DND-41 (cell line): ENCODE measurements at regions not wholly inside any gene's neighbourhood (a gene's known extent, or its start where the extent isn't known, plus 50 kb on each side); places are given as distances from the start of the nearest gene placed in this dataset.
"Not testable (repeated sequence)": the region's sequence is repeated elsewhere in the genome, so short reads cannot be mapped to it uniquely, and the experiment has no call there.

Source experiments
- ATAC-seq: fragments of 200-7000 bp; cut with Tn5 transposase; 3 replicates; pipeline ENCODE4 v1.9.1; 2021; ENCODE audit warnings: low read depth; ENCODE audit not compliant: insufficient read depth
- DNase-seq: peaks from one replicate; pipeline ENCODE4 v3.0.0-alpha.2; 2020
- H2AFZ ChIP-seq: 2 replicates; pipeline ENCODE4 v1.6.0; 2012; ENCODE audit warnings: low read depth, low read length
- H3K27ac ChIP-seq: 2 replicates; pipeline ENCODE4 v1.5.1; 2012; ENCODE audit warnings: low read length, inconsistent platforms
- H3K27me3 ChIP-seq: fragments of 200-600 bp; sonication (generic); 2 replicates; pipeline ENCODE4 v1.6.0; 2012; ENCODE audit warnings: low read length, mild to moderate bottlenecking, inconsistent platforms; ENCODE audit not compliant: insufficient read depth, poor library complexity
- H3K36me3 ChIP-seq: 2 replicates; pipeline ENCODE4 v1.5.1; 2012; ENCODE audit warnings: low read length, inconsistent platforms; ENCODE audit not compliant: insufficient read depth
- H3K4me1 ChIP-seq: 2 replicates; pipeline ENCODE4 v1.5.1; 2012; ENCODE audit warnings: mild to moderate bottlenecking, low read length; ENCODE audit not compliant: insufficient read depth
- H3K4me2 ChIP-seq: 2 replicates; pipeline ENCODE4 v1.6.0; 2012; ENCODE audit warnings: mild to moderate bottlenecking, moderate library complexity, low read length, inconsistent platforms; ENCODE audit not compliant: insufficient read depth
- H3K4me3 ChIP-seq, 2 experiments: fragments of 200-600 bp in 1 of 2; shearing (Covaris generic) in 1 of 2; 2 replicates each; pipeline ENCODE4 v1.5.1; 2012 to 2016; ENCODE audit warnings: inconsistent platforms in 2 of 2, low read length in 2 of 2, mild to moderate bottlenecking in 2 of 2, low read depth in 1 of 2, moderate library complexity in 1 of 2
- H3K79me2 ChIP-seq: 2 replicates; pipeline ENCODE4 v1.6.0; 2012; ENCODE audit warnings: low read length, inconsistent platforms; ENCODE audit not compliant: insufficient read depth
- H3K9ac ChIP-seq: 2 replicates; pipeline ENCODE4 v1.6.0; 2012; ENCODE audit warnings: low read depth, mild to moderate bottlenecking, inconsistent platforms, low read length, moderate library complexity
- H3K9me3 ChIP-seq: 2 replicates; pipeline ENCODE4 v1.5.1; 2012; ENCODE audit warnings: low read length, moderate library complexity, mild to moderate bottlenecking, inconsistent platforms; ENCODE audit not compliant: insufficient read depth, severe bottlenecking
- H4K20me1 ChIP-seq: 2 replicates; pipeline ENCODE4 v1.6.0; 2012; ENCODE audit warnings: low read length; ENCODE audit not compliant: insufficient read depth
- CTCF ChIP-seq: IDR thresholded peaks from 2 replicates; pipeline ENCODE4 v1.5.1; 2012; ENCODE audit warnings: borderline replicate concordance, low read length, moderate library complexity, mild to moderate bottlenecking; ENCODE audit not compliant: poor library complexity, severe bottlenecking; ENCODE audit errors: extremely low read depth
- EZH2 ChIP-seq: IDR thresholded peaks from 3 replicates; pipeline ENCODE4 v1.6.1; 2012; ENCODE audit warnings: borderline replicate concordance, low read depth, mild to moderate bottlenecking, moderate library complexity, low read length, inconsistent platforms; ENCODE audit not compliant: severe bottlenecking

GRCh38 chr5:85375525-85375924, 990.8 kb upstream of the EDIL3 start:
- no peak overlapping the region for H3K4me3 ChIP-seq
- no peaks in the 10 kb centered on the region for H3K27me3 ChIP-seq
- H3K4me1 ChIP-seq, result no peaks in the 10 kb centered on the region
- H3K4me2 ChIP-seq, result no peak overlapping the region
- no peak overlapping the region for H3K9ac ChIP-seq
- ATAC-seq (no peak), DNase-seq (no peak)
- H3K36me3 ChIP-seq, result no peaks in the 10 kb centered on the region
- H3K9me3 ChIP-seq, result no peaks in the 10 kb centered on the region
- no peak for TF ChIP-seq CTCF
- no peak for TF ChIP-seq EZH2
- H3K27ac ChIP-seq, result no peak overlapping the region
- no peak overlapping the region for H2AFZ ChIP-seq
- no peaks in the 10 kb centered on the region for H4K20me1 ChIP-seq
- no peaks in the 10 kb centered on the region for H3K79me2 ChIP-seq

GRCh38 chr5:85388770-85389169, 1004.1 kb upstream of the EDIL3 start:
- no peaks in the 10 kb centered on the region for H3K36me3 ChIP-seq
- no peaks in the 10 kb centered on the region for H4K20me1 ChIP-seq
- TF ChIP-seq EZH2 (no peak), CTCF (no peak)
- DNase-seq (no peak), ATAC-seq (no peak)
- H3K4me2 ChIP-seq, result no peak overlapping the region
- H2AFZ ChIP-seq, result no peak overlapping the region
- H3K27ac ChIP-seq, result no peak overlapping the region
- no peak overlapping the region for H3K4me3 ChIP-seq
- no peaks in the 10 kb centered on the region for H3K9me3 ChIP-seq
- no peaks in the 10 kb centered on the region for H3K27me3 ChIP-seq
- H3K79me2 ChIP-seq, result no peaks in the 10 kb centered on the region
- no peak overlapping the region for H3K9ac ChIP-seq
- H3K4me1 ChIP-seq, result no peaks in the 10 kb centered on the region

GRCh38 chr5:85392309-85392708, 1007.6 kb upstream of the EDIL3 start:
- not testable (repeated sequence) for H3K4me2 ChIP-seq, H3K36me3 ChIP-seq, H3K4me1 ChIP-seq, DNase-seq, ATAC-seq, H3K9ac ChIP-seq, H3K9me3 ChIP-seq, H2AFZ ChIP-seq, H3K79me2 ChIP-seq, H3K27ac ChIP-seq, H4K20me1 ChIP-seq, H3K4me3 ChIP-seq, H3K27me3 ChIP-seq

- H3K36me3 ChIP-seq, result no peaks in the 10 kb centered on the region
- no peaks in the 10 kb centered on the region for H3K4me1 ChIP-seq
Measured at GRCh38 chr5:85395526-85395925, 1010.8 kb upstream of the EDIL3 start.

More at GRCh38 chr5:85395526-85395925, 1010.8 kb upstream of the EDIL3 start:
- Histone ChIP-seq H3K4me2 (no peak overlapping the region), H3K9me3 (no peaks in the 10 kb centered on the region), H3K27ac (no peak overlapping the region), H3K79me2 (no peaks in the 10 kb centered on the region), H4K20me1 (no peaks in the 10 kb centered on the region), H3K27me3 (no peaks in the 10 kb centered on the region), H3K9ac (no peak overlapping the region), H2AFZ (no peak overlapping the region), H3K4me3 (no peak overlapping the region)
- ATAC-seq (no peak), DNase-seq (no peak)
- TF ChIP-seq CTCF, result no peak
- no peak for TF ChIP-seq EZH2
